ENCODE measurements at regions not wholly inside any gene's neighbourhood (a gene's known extent, or its start where the extent isn't known, plus 50 kb on each side); places are given as distances from the start of the nearest gene placed in this dataset.

- DNase-seq (ENCODE audit: low spot score): no peak
Measured at GRCh38 chr18:57243624-57244179, 96.8 kb downstream of the BOD1L2 start.

GRCh38 chr18:57249179-57249578, 102.3 kb downstream of the BOD1L2 start:
- no peak for DNase-seq (ENCODE audit: low spot score)

GRCh38 chr18:57249883-57250282, 102.5 kb upstream of the ST8SIA3 start:
- no peak for DNase-seq (ENCODE audit: low spot score)

- no peak for DNase-seq (ENCODE audit: low spot score)
Measured at GRCh38 chr18:57251747-57252146, 100.6 kb upstream of the ST8SIA3 start.

- DNase-seq (ENCODE audit: low spot score): no peak
Measured at GRCh38 chr18:57253903-57254302, 98.5 kb upstream of the ST8SIA3 start.

GRCh38 chr18:57258131-57258777, 94.1 kb upstream of the ST8SIA3 start:
- DNase-seq (ENCODE audit: low spot score): no peak

GRCh38 chr18:57267368-57267925, 84.9 kb upstream of the ST8SIA3 start:
- no peak for DNase-seq (ENCODE audit: low spot score)

- no peak for DNase-seq (ENCODE audit: low spot score)
Measured at GRCh38 chr18:57269756-57270155, 82.6 kb upstream of the ST8SIA3 start.

GRCh38 chr18:57270156-57270555, 82.2 kb upstream of the ST8SIA3 start:
- DNase-seq (ENCODE audit: low spot score): no peak

GRCh38 chr18:57273194-57273593, 79.2 kb upstream of the ST8SIA3 start:
- no peak for DNase-seq (ENCODE audit: low spot score)

GRCh38 chr18:57275111-57275510, 77.2 kb upstream of the ST8SIA3 start:
- no peak for DNase-seq (ENCODE audit: low spot score)

- no peak for DNase-seq (ENCODE audit: low spot score)
Measured at GRCh38 chr18:57276829-57277228, 75.5 kb upstream of the ST8SIA3 start.

- no peak for DNase-seq (ENCODE audit: low spot score)
Measured at GRCh38 chr18:57278933-57279332, 73.4 kb upstream of the ST8SIA3 start.

- no peak for DNase-seq (ENCODE audit: low spot score)
Measured at GRCh38 chr18:57281519-57281918, 70.8 kb upstream of the ST8SIA3 start.

GRCh38 chr18:57286949-57287348, 65.4 kb upstream of the ST8SIA3 start:
- DNase-seq (ENCODE audit: low spot score): no peak

- no peak for DNase-seq (ENCODE audit: low spot score)
Measured at GRCh38 chr18:57287766-57288165, 64.6 kb upstream of the ST8SIA3 start.

GRCh38 chr18:57294547-57294946, 57.8 kb upstream of the ST8SIA3 start:
- no peak for DNase-seq (ENCODE audit: low spot score)

GRCh38 chr18:57296336-57296735, 56.0 kb upstream of the ST8SIA3 start:
- DNase-seq (ENCODE audit: low spot score): no peak

GRCh38 chr18:57297306-57297705, 55.1 kb upstream of the ST8SIA3 start:
- DNase-seq (ENCODE audit: low spot score): no peak

GRCh38 chr18:57299931-57300330, 52.4 kb upstream of the ST8SIA3 start:
- no peak for DNase-seq (ENCODE audit: low spot score)

- DNase-seq (ENCODE audit: low spot score): peak; percentile 29
Measured at GRCh38 chr18:57301573-57302559, 50.5 kb upstream of the ST8SIA3 start.
